ENCODE measurements at regions not wholly inside any gene's neighbourhood (a gene's known extent, or its start where the extent isn't known, plus 50 kb on each side); places are given as distances from the start of the nearest gene placed in this dataset.
A peak's percentile ranks its signal among the peaks of the same experiment; 100 is the strongest.

DNA sequence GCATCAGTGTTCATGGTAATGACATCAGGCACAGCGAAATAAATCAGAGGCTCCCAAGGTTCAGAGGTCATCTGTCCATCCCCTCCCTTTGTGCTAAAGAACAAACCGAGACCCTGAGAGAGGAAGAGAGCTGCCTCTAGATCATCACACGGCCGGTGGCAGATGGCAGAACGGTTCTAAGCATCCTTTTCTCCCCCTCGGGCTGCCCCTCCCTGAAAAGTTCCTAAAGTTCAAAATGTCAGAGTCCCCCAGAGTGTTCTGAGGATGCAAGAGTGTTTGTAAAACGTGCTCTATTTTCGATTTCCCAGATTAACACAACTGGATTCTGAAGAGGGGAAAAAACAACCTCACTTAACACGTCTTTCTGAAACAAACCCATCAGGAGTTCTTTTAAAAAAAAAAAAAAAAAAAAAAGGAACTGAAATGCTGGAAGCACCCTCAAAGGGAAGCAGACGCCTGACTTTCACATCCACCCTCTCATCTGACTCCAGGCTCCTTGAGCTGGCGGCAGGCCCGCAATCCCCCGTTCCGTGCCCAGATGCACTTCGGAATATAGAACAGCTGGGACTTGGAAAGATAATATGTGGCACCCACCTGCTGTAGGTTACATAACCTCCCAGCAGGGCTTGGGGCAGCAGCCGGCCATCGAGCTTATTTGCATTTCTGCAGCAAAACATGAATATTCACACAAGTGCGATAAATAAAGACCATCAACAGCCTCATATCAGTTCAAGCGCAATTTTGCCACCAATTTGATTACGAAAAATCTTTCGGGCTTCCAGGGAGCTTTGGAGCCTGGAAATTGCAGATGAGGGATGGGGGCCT lies 115.5 kb upstream of the SMURF2 start:
- CTCF ChIA-PET: interaction anchor here (1.0 to 5.2 kb wide), 8 partner anchors 23 to 358 kb away, joined by 3 to 40 read pairs (median 5); no protein-coding TSS in a partner anchor

More for the DNA sequence above, 115.5 kb upstream of the SMURF2 start:
- H3K36me3 ChIP-seq (ENCODE audit: control insufficient read depth in 1 of 2, insufficient read depth in 2 of 2, low read length in 2 of 2): no peaks in the 10 kb centered on the region
- intact Hi-C loops (cut with micrococcal nuclease): loop anchor here (2.0 to 5.0 kb wide), 2 partner anchors 160 to 421 kb away; no protein-coding TSS in a partner anchor
- H3K9me2 ChIP-seq (ENCODE audit: insufficient read depth): no peaks in the 10 kb centered on the region
- BruUV-seq (replicated peaks): no TSS peak
- H3K9ac ChIP-seq (ENCODE audit: low read length): no peak overlapping the region
- peak overlapping the region; percentile 79 for H3K4me2 ChIP-seq (ENCODE audit: low read length)
- no peaks in the 10 kb centered on the region for H3K27me3 ChIP-seq (ENCODE audit: insufficient read depth, low read length)
- H3K27ac ChIP-seq (ENCODE audit: low read depth, low read length): no peak overlapping the region
- RAD21 ChIA-PET (ENCODE audit: low non-redundant PET in 1 of 2, low total read pairs in 2 of 2, uncharacterized antibody in 2 of 2, unreplicated experiment in 2 of 2): interaction anchor here in 1 of 2 experiments (0.6 to 1.3 kb wide), 2 partner anchors 42 to 358 kb away, joined by 3 read pairs; no protein-coding TSS in a partner anchor
- no peaks in the 10 kb centered on the region for H4K20me1 ChIP-seq (ENCODE audit: insufficient read depth)
- peaks cover 24 to 65% of the 10 kb centered on the region in 2 experiments for H3K4me1 ChIP-seq (ENCODE audit: control insufficient read depth in 1 of 2, insufficient read depth in 2 of 2, low read length in 2 of 2)
- TF ChIP-seq POLR2AphosphoS5 (IDR thresholded peaks at IDR 0.05; ENCODE audit: low read depth, low read length): no peak
- no peak for TF ChIP-seq ZFX (IDR thresholded peaks at IDR 0.05)
- TF ChIP-seq CEBPB (IDR thresholded peaks at IDR 0.05; ENCODE audit: low read depth): no peak
- TF ChIP-seq, protein P1, sequence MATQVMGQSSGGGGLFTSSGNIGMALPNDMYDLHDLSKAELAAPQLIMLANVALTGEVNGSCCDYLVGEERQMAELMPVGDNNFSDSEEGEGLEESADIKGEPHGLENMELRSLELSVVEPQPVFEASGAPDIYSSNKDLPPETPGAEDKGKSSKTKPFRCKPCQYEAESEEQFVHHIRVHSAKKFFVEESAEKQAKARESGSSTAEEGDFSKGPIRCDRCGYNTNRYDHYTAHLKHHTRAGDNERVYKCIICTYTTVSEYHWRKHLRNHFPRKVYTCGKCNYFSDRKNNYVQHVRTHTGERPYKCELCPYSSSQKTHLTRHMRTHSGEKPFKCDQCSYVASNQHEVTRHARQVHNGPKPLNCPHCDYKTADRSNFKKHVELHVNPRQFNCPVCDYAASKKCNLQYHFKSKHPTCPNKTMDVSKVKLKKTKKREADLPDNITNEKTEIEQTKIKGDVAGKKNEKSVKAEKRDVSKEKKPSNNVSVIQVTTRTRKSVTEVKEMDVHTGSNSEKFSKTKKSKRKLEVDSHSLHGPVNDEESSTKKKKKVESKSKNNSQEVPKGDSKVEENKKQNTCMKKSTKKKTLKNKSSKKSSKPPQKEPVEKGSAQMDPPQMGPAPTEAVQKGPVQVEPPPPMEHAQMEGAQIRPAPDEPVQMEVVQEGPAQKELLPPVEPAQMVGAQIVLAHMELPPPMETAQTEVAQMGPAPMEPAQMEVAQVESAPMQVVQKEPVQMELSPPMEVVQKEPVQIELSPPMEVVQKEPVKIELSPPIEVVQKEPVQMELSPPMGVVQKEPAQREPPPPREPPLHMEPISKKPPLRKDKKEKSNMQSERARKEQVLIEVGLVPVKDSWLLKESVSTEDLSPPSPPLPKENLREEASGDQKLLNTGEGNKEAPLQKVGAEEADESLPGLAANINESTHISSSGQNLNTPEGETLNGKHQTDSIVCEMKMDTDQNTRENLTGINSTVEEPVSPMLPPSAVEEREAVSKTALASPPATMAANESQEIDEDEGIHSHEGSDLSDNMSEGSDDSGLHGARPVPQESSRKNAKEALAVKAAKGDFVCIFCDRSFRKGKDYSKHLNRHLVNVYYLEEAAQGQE (IDR thresholded peaks at IDR 0.05; ENCODE audit: low read depth): no peak
- TF ChIP-seq, protein P2, sequence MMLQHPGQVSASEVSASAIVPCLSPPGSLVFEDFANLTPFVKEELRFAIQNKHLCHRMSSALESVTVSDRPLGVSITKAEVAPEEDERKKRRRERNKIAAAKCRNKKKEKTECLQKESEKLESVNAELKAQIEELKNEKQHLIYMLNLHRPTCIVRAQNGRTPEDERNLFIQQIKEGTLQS (IDR thresholded peaks at IDR 0.05): no peak
- no peak for TF ChIP-seq YY1 (IDR thresholded peaks at IDR 0.05; ENCODE audit: extremely low read depth, insufficient replicate concordance, low read depth, low read length)
- TF ChIP-seq SIN3A (IDR thresholded peaks at IDR 0.05; ENCODE audit: low read depth): no peak
- no peak for TF ChIP-seq POLR2A (IDR thresholded peaks at IDR 0.05; ENCODE audit: borderline replicate concordance, extremely low read depth, insufficient read depth, insufficient read length)
- TF ChIP-seq, protein P3, sequence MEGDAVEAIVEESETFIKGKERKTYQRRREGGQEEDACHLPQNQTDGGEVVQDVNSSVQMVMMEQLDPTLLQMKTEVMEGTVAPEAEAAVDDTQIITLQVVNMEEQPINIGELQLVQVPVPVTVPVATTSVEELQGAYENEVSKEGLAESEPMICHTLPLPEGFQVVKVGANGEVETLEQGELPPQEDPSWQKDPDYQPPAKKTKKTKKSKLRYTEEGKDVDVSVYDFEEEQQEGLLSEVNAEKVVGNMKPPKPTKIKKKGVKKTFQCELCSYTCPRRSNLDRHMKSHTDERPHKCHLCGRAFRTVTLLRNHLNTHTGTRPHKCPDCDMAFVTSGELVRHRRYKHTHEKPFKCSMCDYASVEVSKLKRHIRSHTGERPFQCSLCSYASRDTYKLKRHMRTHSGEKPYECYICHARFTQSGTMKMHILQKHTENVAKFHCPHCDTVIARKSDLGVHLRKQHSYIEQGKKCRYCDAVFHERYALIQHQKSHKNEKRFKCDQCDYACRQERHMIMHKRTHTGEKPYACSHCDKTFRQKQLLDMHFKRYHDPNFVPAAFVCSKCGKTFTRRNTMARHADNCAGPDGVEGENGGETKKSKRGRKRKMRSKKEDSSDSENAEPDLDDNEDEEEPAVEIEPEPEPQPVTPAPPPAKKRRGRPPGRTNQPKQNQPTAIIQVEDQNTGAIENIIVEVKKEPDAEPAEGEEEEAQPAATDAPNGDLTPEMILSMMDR (IDR thresholded peaks at IDR 0.05 in 2 of 3, conservative IDR thresholded peaks at IDR 0.05 in 1 of 3; ENCODE audit: borderline replicate concordance in 1 of 3, insufficient read depth in 1 of 3, low read depth in 2 of 3, low read length in 2 of 3): no peak
- TF ChIP-seq, protein P4, sequence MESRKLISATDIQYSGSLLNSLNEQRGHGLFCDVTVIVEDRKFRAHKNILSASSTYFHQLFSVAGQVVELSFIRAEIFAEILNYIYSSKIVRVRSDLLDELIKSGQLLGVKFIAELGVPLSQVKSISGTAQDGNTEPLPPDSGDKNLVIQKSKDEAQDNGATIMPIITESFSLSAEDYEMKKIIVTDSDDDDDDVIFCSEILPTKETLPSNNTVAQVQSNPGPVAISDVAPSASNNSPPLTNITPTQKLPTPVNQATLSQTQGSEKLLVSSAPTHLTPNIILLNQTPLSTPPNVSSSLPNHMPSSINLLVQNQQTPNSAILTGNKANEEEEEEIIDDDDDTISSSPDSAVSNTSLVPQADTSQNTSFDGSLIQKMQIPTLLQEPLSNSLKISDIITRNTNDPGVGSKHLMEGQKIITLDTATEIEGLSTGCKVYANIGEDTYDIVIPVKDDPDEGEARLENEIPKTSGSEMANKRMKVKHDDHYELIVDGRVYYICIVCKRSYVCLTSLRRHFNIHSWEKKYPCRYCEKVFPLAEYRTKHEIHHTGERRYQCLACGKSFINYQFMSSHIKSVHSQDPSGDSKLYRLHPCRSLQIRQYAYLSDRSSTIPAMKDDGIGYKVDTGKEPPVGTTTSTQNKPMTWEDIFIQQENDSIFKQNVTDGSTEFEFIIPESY (IDR thresholded peaks at IDR 0.05; ENCODE audit: extremely low read depth, insufficient replicate concordance, low read length): no peak
- no peak for TF ChIP-seq EGR1 (IDR thresholded peaks at IDR 0.05; ENCODE audit: low read depth)
- no peak overlapping the region for H2AFZ ChIP-seq (ENCODE audit: low read depth, low read length, poor library complexity, severe bottlenecking)
- H3K4me3 ChIP-seq (replicated peaks in 1 of 2; ENCODE audit: low read depth in 1 of 2, low read length in 2 of 2): no peak overlapping the region; a peak in 1 of 4 replicates
- no peaks in the 10 kb centered on the region for H3K9me3 ChIP-seq (ENCODE audit: control insufficient read depth in 1 of 2, insufficient read depth in 1 of 2, low read depth in 1 of 2, low read length in 2 of 2)
- peaks cover 12% of the 10 kb centered on the region; the same call in 1 of the 2 replicates for H3K79me2 ChIP-seq (ENCODE audit: insufficient read depth, low read length)
- POLR2A ChIA-PET: interaction anchor here (1.0 to 1.7 kb wide), 2 partner anchors 41 to 322 kb away, joined by 3 to 4 read pairs; no protein-coding TSS in a partner anchor
- no peak for DNase-seq (ENCODE audit: low read depth, low spot score)
- no peak for ATAC-seq

Measured in HCT116 (cell line).